ENCODE measurements at regions not wholly inside any gene's neighbourhood (a gene's known extent, or its start where the extent isn't known, plus 50 kb on each side); places are given as distances from the start of the nearest gene placed in this dataset.

DNA sequence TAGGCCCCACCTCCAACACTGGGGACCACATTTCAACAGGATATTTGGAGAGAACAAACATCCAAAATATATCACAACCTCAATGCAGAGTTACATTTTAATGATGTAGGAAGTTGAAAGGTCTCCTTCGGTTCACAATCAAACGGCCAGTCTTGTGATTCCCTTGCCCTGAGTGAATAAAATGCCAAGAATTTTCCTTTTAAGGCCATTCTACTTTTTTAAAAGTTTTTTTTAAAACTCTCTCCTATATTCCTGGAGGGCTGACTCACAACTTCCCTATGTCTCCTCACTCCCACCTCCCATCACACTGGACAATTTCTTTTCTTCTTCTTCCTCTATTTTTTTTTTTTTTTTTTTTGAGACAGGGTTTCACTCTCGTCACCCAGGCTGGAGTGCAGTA, 693.6 kb upstream of the AUTS2 start:
- TF ChIP-seq, protein P1, sequence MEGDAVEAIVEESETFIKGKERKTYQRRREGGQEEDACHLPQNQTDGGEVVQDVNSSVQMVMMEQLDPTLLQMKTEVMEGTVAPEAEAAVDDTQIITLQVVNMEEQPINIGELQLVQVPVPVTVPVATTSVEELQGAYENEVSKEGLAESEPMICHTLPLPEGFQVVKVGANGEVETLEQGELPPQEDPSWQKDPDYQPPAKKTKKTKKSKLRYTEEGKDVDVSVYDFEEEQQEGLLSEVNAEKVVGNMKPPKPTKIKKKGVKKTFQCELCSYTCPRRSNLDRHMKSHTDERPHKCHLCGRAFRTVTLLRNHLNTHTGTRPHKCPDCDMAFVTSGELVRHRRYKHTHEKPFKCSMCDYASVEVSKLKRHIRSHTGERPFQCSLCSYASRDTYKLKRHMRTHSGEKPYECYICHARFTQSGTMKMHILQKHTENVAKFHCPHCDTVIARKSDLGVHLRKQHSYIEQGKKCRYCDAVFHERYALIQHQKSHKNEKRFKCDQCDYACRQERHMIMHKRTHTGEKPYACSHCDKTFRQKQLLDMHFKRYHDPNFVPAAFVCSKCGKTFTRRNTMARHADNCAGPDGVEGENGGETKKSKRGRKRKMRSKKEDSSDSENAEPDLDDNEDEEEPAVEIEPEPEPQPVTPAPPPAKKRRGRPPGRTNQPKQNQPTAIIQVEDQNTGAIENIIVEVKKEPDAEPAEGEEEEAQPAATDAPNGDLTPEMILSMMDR (conservative IDR thresholded peaks at IDR 0.05 in 1 of 2, IDR thresholded peaks at IDR 0.05 in 1 of 2; ENCODE audit: low read depth in 1 of 2, low read length in 2 of 2), result no peak
- no peak for TF ChIP-seq EZH2 (IDR thresholded peaks at IDR 0.05; ENCODE audit: low read length, missing control alignments)

Data from fibroblast of lung (primary cell).